GM19397 (cell line): ENCODE measurements at regions not wholly inside any gene's neighbourhood (a gene's known extent, or its start where the extent isn't known, plus 50 kb on each side); places are given as distances from the start of the nearest gene placed in this dataset.

ENCODE experiments used
- ATAC-seq: cut with Tn5 transposase; IDR thresholded peaks from one replicate; pipeline ENCODE4 v1.9.1; 2021; ENCODE audit warnings: mild to moderate bottlenecking, moderate library complexity; ENCODE audit not compliant: unreplicated experiment

- ATAC-seq = no peak
Measured at GRCh38 chr21:28541371-28542112, 451.1 kb downstream of the LTN1 start.

DNA sequence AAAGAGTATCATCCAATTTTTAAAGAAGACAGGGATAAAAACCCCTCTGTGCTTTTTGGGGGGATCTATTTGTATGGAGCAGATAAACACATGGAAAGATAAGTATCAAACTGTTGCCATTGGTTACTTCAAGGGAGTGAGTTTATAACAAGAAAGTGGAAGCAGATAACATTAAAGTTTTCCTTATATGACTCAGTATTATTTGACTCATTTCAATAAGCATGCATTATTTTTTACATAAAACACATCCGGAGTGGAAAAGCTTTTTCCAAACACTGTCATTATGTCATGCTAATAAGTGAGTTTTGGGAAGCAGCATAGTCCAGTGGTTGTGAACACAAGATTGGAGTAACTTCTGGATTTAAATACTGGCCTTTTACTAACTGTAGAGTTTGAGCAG lies 452.2 kb downstream of the LTN1 start:
- ATAC-seq = no peak

DNA sequence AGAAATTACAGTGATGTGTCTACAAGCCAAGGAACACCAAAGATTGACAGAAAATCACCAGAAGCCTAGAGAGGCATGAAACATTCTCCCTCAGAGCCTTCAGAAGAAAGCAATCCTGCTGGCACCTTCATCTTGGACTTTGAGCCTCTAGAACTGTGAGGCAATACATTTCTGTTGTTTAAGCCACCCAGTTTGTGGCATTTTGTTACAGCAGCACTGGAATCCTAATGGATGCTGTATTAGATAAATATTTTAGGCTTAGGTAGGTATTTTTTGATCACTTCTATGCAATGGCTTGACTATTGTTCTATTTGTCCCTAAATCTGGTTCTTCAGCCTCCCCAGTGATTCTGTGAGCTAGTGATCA lies 453.1 kb downstream of the LTN1 start:
- no peak for ATAC-seq

- no peak for ATAC-seq
Measured at GRCh38 chr21:28538987-28539622, 453.6 kb downstream of the LTN1 start.

GRCh38 chr21:28537371-28538079 lies 455.2 kb downstream of the LTN1 start:
- ATAC-seq = no peak

DNA sequence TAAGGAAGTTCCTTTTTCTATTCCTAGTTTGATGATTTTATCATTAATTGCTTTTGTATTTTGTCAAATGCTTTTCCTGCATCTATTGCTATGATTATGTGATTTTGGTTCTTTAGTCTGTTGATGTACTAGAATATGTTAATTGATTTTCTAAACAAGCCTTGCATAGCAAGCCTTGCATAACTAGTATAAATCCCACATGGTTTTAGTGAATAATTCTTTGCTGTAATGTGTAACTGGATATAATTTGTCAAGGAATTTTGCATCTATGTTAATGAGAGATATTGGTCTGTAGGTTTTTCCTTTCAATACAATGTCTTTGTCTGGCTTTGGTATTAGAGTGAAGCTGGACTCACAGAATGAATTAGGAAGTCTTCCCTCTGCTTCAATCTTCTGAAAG lies 460.2 kb downstream of the LTN1 start:
- no peak for ATAC-seq

- no peak for ATAC-seq
Measured at GRCh38 chr21:28523367-28523766, 469.3 kb downstream of the LTN1 start.

DNA sequence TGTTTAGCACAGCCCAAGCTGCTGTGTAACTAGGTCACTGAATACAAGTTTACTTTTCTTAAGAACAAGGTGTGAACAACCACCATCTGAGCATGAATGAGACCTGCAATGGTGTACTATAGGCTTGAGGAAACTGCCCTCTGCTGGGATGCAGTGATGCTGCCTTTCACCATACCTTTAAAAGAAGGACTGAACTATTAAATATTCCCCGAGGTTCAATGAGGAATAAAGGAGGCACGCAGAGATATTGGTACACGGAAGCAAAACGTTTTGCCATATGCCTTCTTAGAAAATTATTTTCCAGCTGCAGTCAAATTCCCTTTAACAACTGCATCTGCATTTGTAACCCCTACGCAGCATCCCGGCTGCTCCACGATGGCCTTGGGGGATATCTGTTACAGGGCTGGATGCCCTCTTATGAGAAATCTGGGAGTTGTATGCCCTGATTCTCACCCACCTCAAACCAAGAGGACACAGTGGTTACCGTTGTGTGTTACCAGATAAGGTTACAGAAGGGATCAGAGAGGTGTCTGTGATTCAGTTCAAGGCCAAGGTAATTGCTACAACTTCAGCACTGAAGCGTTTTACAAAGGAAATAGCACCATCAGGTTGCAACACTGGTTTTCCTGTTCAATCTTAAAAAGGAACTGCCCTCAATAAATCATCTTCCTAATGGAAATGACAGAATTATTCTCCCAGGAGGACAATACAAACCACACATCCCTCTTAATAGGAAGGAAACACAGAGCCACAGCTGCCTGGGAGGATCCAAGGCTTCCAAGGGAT lies 470.5 kb downstream of the LTN1 start:
- ATAC-seq = no peak

DNA sequence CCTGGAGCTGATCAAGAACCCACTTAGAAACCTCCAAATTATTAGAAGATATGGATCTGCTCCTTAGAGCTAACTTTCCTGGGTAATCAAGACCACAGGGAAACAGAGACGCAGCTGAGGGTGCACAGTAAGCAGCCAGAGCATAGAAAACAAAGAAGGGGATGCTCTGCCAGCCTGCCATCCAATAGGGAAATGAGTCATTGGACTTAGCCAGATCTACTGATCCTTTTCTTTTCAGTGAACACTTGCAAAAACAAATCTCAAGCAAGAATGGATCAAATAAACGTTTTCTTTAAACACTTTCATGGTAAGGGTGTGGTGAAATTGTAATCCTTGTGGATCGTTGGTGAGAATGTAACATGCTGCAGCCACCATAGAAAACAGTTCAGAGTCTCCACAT lies 474.0 kb downstream of the LTN1 start:
- ATAC-seq = no peak

DNA sequence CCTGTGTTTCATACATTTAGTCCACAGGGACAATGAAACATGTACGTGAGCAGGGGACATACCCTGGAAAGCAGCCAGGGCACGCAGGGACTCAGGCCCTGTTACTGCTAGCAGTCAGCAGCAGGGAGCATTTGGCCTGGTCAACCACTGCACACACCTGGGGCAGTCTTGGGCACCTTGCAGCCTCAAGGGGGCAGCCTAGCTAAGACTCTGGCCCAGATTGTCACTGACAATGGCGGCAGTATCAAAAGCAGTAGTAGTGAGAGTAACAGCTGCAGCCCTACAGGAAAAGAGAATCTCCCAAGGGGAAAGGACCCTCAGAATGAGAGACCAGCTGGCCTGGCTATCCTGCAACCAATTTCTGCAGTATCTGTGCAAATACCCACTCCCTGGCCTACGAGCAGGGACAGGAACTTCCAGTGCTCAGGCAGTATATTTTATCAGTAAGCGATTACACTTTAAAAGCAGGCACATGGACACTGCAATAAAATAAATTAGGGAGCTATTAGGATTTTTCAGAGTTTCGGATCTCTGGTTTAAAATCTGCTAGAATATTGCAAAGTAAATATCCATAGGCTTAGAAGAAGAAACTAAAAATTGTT lies 475.6 kb downstream of the LTN1 start:
- peak; percentile 100 for ATAC-seq

GRCh38 chr21:28516021-28516420 lies 476.7 kb downstream of the LTN1 start:
- ATAC-seq = no peak

GRCh38 chr21:28513428-28513827 lies 479.2 kb downstream of the LTN1 start:
- ATAC-seq = no peak

- no peak for ATAC-seq
Measured at GRCh38 chr21:28509031-28509430, 483.6 kb downstream of the LTN1 start.

DNA sequence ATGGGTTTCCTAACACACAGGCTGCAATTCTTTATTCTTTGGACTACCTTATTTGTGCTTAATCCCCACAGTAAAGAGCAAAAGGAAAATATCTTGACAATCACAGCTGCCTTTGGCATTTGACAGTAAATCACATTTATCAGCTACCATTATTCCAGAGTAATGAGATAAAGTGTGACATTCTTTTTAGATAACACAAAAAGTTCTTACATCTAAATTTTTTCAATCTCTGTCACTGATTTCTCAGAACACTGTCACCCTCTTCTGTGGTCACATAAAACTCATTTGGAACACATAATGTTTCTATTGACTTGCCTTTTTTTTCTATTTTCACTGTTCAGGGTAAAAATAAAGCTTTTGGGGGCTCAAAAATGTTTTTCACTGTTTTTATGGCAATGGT lies 484.6 kb downstream of the LTN1 start:
- no peak for ATAC-seq

DNA sequence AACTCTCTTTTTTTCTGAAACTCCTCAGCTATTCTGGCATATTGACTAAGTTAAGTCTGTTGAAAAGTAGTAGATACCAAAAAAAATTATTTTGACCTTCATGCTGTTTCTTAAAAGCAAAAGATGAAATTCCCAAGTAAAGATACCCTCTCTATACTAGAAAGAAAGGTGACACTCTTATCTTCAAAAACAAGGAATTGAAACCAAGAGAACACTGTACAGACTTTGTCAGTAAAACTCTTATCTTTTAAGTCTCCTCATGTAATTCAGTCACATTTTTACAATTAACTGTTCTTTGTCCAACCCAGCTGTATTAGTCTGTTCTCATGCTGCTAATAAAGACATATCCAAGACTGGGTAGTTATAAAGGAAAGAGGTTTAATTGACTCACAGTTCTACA lies 496.2 kb downstream of the LTN1 start:
- no peak for ATAC-seq

DNA sequence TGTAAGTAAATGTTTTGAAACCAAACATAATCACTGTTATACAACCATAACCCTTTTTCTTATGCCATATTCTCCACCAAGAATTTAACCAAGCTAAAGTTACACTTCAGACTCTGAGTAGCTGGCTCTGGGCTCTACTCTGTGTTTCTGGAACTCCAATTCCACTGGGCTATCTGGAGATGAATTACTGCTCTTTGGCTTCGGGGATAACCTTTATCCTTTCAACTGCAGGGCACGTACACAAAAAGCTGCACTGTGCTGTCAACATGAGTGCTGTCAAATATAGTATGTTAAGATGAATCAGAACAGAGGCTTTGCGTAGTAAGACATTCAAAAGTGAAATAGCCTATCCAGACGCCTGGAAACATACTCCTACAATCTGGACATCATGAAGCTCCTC lies 500.6 kb downstream of the LTN1 start:
- ATAC-seq = no peak

DNA sequence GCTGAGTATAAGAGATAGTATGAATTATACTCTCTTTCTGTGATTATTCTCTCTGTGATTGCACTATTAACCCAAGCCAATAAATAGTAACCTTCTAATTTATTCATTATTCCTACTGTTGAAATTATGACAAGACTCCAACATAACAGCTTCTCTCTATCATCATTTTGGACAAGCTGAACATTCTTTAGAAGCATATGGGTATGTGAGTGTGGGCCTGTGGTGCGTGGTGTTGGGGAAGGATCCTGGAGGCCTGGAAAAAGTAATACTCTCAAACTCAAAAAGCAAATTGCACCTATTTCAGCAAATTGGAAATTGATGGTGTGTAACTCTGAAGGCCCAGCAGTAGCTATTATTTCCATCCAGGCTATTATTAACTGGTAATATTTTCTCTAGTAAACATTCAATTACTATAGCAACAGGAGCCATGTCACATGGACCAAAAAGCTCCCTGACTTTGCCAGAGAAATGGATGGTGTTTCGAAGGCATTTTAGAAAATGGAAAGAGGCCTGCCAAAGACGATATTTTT lies 502.8 kb downstream of the LTN1 start:
- no peak for ATAC-seq

DNA sequence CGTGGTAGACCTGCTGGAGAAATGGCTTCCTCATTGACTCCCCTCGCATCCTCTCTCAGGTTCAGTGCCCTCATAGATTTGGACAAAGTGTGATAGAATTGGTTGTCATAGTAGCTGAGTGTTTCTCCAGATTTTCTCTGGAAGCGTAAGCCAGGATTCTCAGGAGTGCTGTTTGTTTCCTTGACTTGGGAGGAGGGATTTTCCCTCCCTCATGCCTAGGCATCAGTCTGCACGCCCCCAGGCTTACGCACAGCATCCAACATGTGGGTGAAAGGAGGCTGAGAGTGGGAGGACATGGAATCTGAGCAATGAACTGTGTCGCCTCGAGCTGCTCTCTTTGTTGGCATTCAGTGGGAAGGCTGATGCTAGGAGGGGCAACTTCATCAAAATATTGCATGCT lies 503.5 kb downstream of the LTN1 start:
- ATAC-seq = no peak

GRCh38 chr21:28487455-28488070 lies 505.1 kb downstream of the LTN1 start:
- no peak for ATAC-seq

- ATAC-seq = no peak
Measured at GRCh38 chr21:28485301-28486022, 507.2 kb downstream of the LTN1 start.
